ENCODE measurements at regions not wholly inside any gene's neighbourhood (a gene's known extent, or its start where the extent isn't known, plus 50 kb on each side); places are given as distances from the start of the nearest gene placed in this dataset.
A peak's percentile ranks its signal among the peaks of the same experiment; 100 is the strongest.

GRCh38 chr1:191585095-191585494 lies 573.2 kb upstream of the RGS18 start:
- no peak for TF ChIP-seq ZNF425 (CRISPR knock-in tag; conservative IDR thresholded peaks at IDR 0.05)
- no peak for TF ChIP-seq ETV6 (CRISPR knock-in tag; IDR thresholded peaks at IDR 0.05)
- no peak for TF ChIP-seq MLX (CRISPR knock-in tag; IDR thresholded peaks at IDR 0.05)
- TF ChIP-seq MXD4 (CRISPR knock-in tag; IDR thresholded peaks at IDR 0.05; ENCODE audit: borderline replicate concordance): no peak
- TF ChIP-seq TCF7 (CRISPR knock-in tag; IDR thresholded peaks at IDR 0.05; ENCODE audit: low read depth): no peak
- TF ChIP-seq ATF2 (CRISPR knock-in tag; IDR thresholded peaks at IDR 0.05; ENCODE audit: borderline replicate concordance, low read depth): no peak
- TF ChIP-seq ZBTB21 (CRISPR knock-in tag; IDR thresholded peaks at IDR 0.05; ENCODE audit: borderline replicate concordance): no peak
- TF ChIP-seq ZNF232 (CRISPR knock-in tag; IDR thresholded peaks at IDR 0.05): no peak
- TF ChIP-seq ZBTB43 (CRISPR knock-in tag; IDR thresholded peaks at IDR 0.05): no peak
- DNase-seq (ENCODE audit: low spot score) (no peak), ATAC-seq (no peak)
- Mint-ChIP-seq H3K36me3 (no peaks in the 10 kb centered on the region), H3K9me3 (peaks cover 10% of the 10 kb centered on the region), H3K4me1 (peaks cover 13% of the 10 kb centered on the region), H3K4me3 (no peak overlapping the region), H3K27ac (no peak overlapping the region), H3K27me3 (ENCODE audit: low read depth) (no peaks in the 10 kb centered on the region)
- POLR2A ChIA-PET: no interaction called here
- CTCF ChIA-PET: no interaction called here

- Mint-ChIP-seq H3K4me3 (no peak overlapping the region), H3K4me1 (peaks cover 27% of the 10 kb centered on the region), H3K9me3 (peaks cover 7% of the 10 kb centered on the region; the same call in 1 of the 2 replicates), H3K36me3 (no peaks in the 10 kb centered on the region), H3K27ac (no peak overlapping the region), H3K27me3 (ENCODE audit: low read depth) (no peaks in the 10 kb centered on the region)
- DNase-seq (ENCODE audit: low spot score) (no peak), ATAC-seq (peak; percentile 52)
- no peak for TF ChIP-seq NR2C2 (CRISPR knock-in tag; IDR thresholded peaks at IDR 0.05)
- no peak for TF ChIP-seq ZSCAN18 (CRISPR knock-in tag; IDR thresholded peaks at IDR 0.05)
- TF ChIP-seq ZNF121 (CRISPR knock-in tag; IDR thresholded peaks at IDR 0.05): no peak
- TF ChIP-seq ZNF232 (CRISPR knock-in tag; IDR thresholded peaks at IDR 0.05): no peak
- no peak for TF ChIP-seq ESRRA (CRISPR knock-in tag; IDR thresholded peaks at IDR 0.05; ENCODE audit: borderline replicate concordance)
- ChIA-PET CTCF (no interaction called here), POLR2A (no interaction called here)
Observed at GRCh38 chr1:191588905-191589304, 569.4 kb upstream of the RGS18 start.

- no peak for DNase-seq (ENCODE audit: low spot score)
- Mint-ChIP-seq H3K9me3 (peaks cover 6% of the 10 kb centered on the region; the same call in 1 of the 2 replicates), H3K4me3 (no peak overlapping the region), H3K27ac (peak overlapping the region; percentile 77; the same call in 1 of the 2 replicates), H3K36me3 (no peaks in the 10 kb centered on the region), H3K27me3 (ENCODE audit: low read depth) (no peaks in the 10 kb centered on the region), H3K4me1 (peaks cover 27% of the 10 kb centered on the region)
- no peak for ATAC-seq
- ChIA-PET POLR2A (no interaction called here), CTCF (interaction anchor here (0.6 kb wide), 1 partner anchor 291 kb away, joined by 3 read pairs; no protein-coding TSS in a partner anchor)
- TF ChIP-seq ZNF121 (CRISPR knock-in tag; IDR thresholded peaks at IDR 0.05) (no peak), SMAD4 (CRISPR knock-in tag; IDR thresholded peaks at IDR 0.05) (no peak), ELF4 (CRISPR knock-in tag; IDR thresholded peaks at IDR 0.05; ENCODE audit: low read depth) (no peak), CREM (CRISPR knock-in tag; IDR thresholded peaks at IDR 0.05) (no peak), ZNF232 (CRISPR knock-in tag; IDR thresholded peaks at IDR 0.05) (no peak), ESRRA (CRISPR knock-in tag; IDR thresholded peaks at IDR 0.05; ENCODE audit: borderline replicate concordance) (no peak), USF1 (CRISPR knock-in tag; IDR thresholded peaks at IDR 0.05) (no peak), SP1 (CRISPR knock-in tag; conservative IDR thresholded peaks at IDR 0.05) (no peak), E2F1 (CRISPR knock-in tag; IDR thresholded peaks at IDR 0.05) (no peak), PRRX2 (CRISPR knock-in tag; IDR thresholded peaks at IDR 0.05) (no peak), GRHL2 (CRISPR knock-in tag; IDR thresholded peaks at IDR 0.05; ENCODE audit: insufficient replicate concordance, severe bottlenecking) (no peak), ZNF671 (CRISPR knock-in tag; IDR thresholded peaks at IDR 0.05) (no peak), E2F4 (CRISPR knock-in tag; IDR thresholded peaks at IDR 0.05; ENCODE audit: borderline replicate concordance, low read depth) (no peak)
Observed at GRCh38 chr1:191589536-191589935, 568.7 kb upstream of the RGS18 start.
